Epithelial cell of proximal tubule (primary cell): ENCODE measurements at regions not wholly inside any gene's neighbourhood (a gene's known extent, or its start where the extent isn't known, plus 50 kb on each side); places are given as distances from the start of the nearest gene placed in this dataset.

Experiments used
- DNase-seq: peaks from one replicate; pipeline ENCODE4 v3.0.0-alpha.2; 2011; ENCODE audit warnings: low read depth
- H3K4me3 ChIP-seq: 2 replicates; pipeline ENCODE4 v1.5.1; 2011; ENCODE audit warnings: low read depth, mild to moderate bottlenecking, low read length
- CTCF ChIP-seq: conservative IDR thresholded peaks from 2 replicates; pipeline ENCODE4 v1.5.1; 2012; ENCODE audit warnings: low read depth, mild to moderate bottlenecking, low read length

- no peak for TF ChIP-seq CTCF
- H3K4me3 ChIP-seq = no peak overlapping the region
- DNase-seq = no peak
These were observed 125.9 kb upstream of the GALNT2 start for GRCh38 chr1:229941160-229941559.

- TF ChIP-seq CTCF = no peak
- DNase-seq = no peak
- H3K4me3 ChIP-seq = no peak overlapping the region
These were observed 125.2 kb upstream of the GALNT2 start for GRCh38 chr1:229941831-229942230.

GRCh38 chr1:229942501-229942900 lies 124.5 kb upstream of the GALNT2 start:
- DNase-seq = no peak
- H3K4me3 ChIP-seq = no peak overlapping the region
- TF ChIP-seq CTCF = no peak

- DNase-seq = no peak
- no peak overlapping the region for H3K4me3 ChIP-seq
- TF ChIP-seq CTCF = no peak
These were observed 123.8 kb upstream of the GALNT2 start for GRCh38 chr1:229943148-229943714.

- no peak for DNase-seq
- TF ChIP-seq CTCF = no peak
- H3K4me3 ChIP-seq = no peak overlapping the region
These were observed 122.9 kb upstream of the GALNT2 start for GRCh38 chr1:229943988-229944743.

GRCh38 chr1:229945795-229946194 lies 121.2 kb upstream of the GALNT2 start:
- H3K4me3 ChIP-seq = no peak overlapping the region
- TF ChIP-seq CTCF = no peak
- no peak for DNase-seq

GRCh38 chr1:229947968-229948367 lies 119.1 kb upstream of the GALNT2 start:
- H3K4me3 ChIP-seq = no peak overlapping the region
- TF ChIP-seq CTCF = no peak
- DNase-seq = no peak
